ENCODE measurements at regions not wholly inside any gene's neighbourhood (a gene's known extent, or its start where the extent isn't known, plus 50 kb on each side); places are given as distances from the start of the nearest gene placed in this dataset.
"Not testable (repeated sequence)": the region's sequence is repeated elsewhere in the genome, so short reads cannot be mapped to it uniquely, and the experiment has no call there.

GRCh38 chr18:30632071-30632698 is 410.4 kb downstream of the DSC3 start:
- no peak for DNase-seq (ENCODE audit: low read depth in 2 of 2)

GRCh38 chr18:30625961-30626360 is 416.6 kb downstream of the DSC3 start:
- no peak for DNase-seq (ENCODE audit: low read depth in 2 of 2)

GRCh38 chr18:30623401-30624065 is 419.0 kb downstream of the DSC3 start:
- DNase-seq (ENCODE audit: low read depth in 2 of 2) = peak in 1 of 2 experiments; percentile 0

GRCh38 chr18:30622635-30623034 is 419.9 kb downstream of the DSC3 start:
- DNase-seq (ENCODE audit: low read depth in 2 of 2) = no peak

- DNase-seq (ENCODE audit: low read depth in 2 of 2) = no peak
Measured at GRCh38 chr18:30622104-30622503, 420.4 kb downstream of the DSC3 start.

GRCh38 chr18:30618567-30618966 is 424.0 kb downstream of the DSC3 start:
- DNase-seq (ENCODE audit: low read depth in 2 of 2) = no peak

GRCh38 chr18:30616414-30616813 is 426.1 kb downstream of the DSC3 start:
- no peak for DNase-seq (ENCODE audit: low read depth in 2 of 2)

- DNase-seq (ENCODE audit: low read depth in 2 of 2) = no peak
Measured at GRCh38 chr18:30613467-30613801, 429.1 kb downstream of the DSC3 start.

- no peak for DNase-seq (ENCODE audit: low read depth in 2 of 2)
Measured at GRCh38 chr18:30601541-30601940, 441.0 kb downstream of the DSC3 start.

- DNase-seq (ENCODE audit: low read depth in 2 of 2) = no peak
Measured at GRCh38 chr18:30597202-30597601, 445.3 kb downstream of the DSC3 start.

GRCh38 chr18:30596635-30597034 is 445.9 kb downstream of the DSC3 start:
- no peak for DNase-seq (ENCODE audit: low read depth in 2 of 2)

- no peak for DNase-seq (ENCODE audit: low read depth in 2 of 2)
Measured at GRCh38 chr18:30595942-30596341, 446.6 kb downstream of the DSC3 start.

- not testable (repeated sequence) for DNase-seq (ENCODE audit: low read depth in 2 of 2)
Measured at GRCh38 chr18:30594911-30595310, 447.6 kb downstream of the DSC3 start.

- no peak for DNase-seq (ENCODE audit: low read depth in 2 of 2)
Measured at GRCh38 chr18:30591462-30591861, 451.1 kb downstream of the DSC3 start.

- DNase-seq (ENCODE audit: low read depth in 2 of 2) = no peak
Measured at GRCh38 chr18:30588673-30589164, 453.8 kb downstream of the DSC3 start.

- DNase-seq (ENCODE audit: low read depth in 2 of 2) = no peak
Measured at GRCh38 chr18:30583768-30584167, 458.8 kb downstream of the DSC3 start.

GRCh38 chr18:30582078-30582477 is 460.5 kb downstream of the DSC3 start:
- no peak for DNase-seq (ENCODE audit: low read depth in 2 of 2)

- no peak for DNase-seq (ENCODE audit: low read depth in 2 of 2)
Measured at GRCh38 chr18:30578707-30579106, 463.8 kb downstream of the DSC3 start.

- DNase-seq (ENCODE audit: low read depth in 2 of 2) = no peak
Measured at GRCh38 chr18:30572214-30572613, 470.3 kb downstream of the DSC3 start.

GRCh38 chr18:30568333-30568732 is 474.2 kb downstream of the DSC3 start:
- DNase-seq (ENCODE audit: low read depth in 2 of 2) = no peak

- DNase-seq (ENCODE audit: low read depth in 2 of 2) = no peak
Measured at GRCh38 chr18:30566877-30567276, 475.7 kb downstream of the DSC3 start.

GRCh38 chr18:30562231-30562630 is 480.3 kb downstream of the DSC3 start:
- no peak for DNase-seq (ENCODE audit: low read depth in 2 of 2)

- no peak for DNase-seq (ENCODE audit: low read depth in 2 of 2)
Measured at GRCh38 chr18:30556112-30556511, 486.4 kb downstream of the DSC3 start.

- no peak for DNase-seq (ENCODE audit: low read depth in 2 of 2)
Measured at GRCh38 chr18:30545393-30545792, 497.1 kb downstream of the DSC3 start.
